NCI-H2107 (cell line): ENCODE measurements at regions not wholly inside any gene's neighbourhood (a gene's known extent, or its start where the extent isn't known, plus 50 kb on each side); places are given as distances from the start of the nearest gene placed in this dataset.
"Not testable (repeated sequence)": the region's sequence is repeated elsewhere in the genome, so short reads cannot be mapped to it uniquely, and the experiment has no call there.

ENCODE experiments used
- DNase-seq: peaks from one replicate; lab custom pipeline; 2025; lab: John Stamatoyannopoulos, UW

GRCh38 chr7:10779465-10780399 lies 193.9 kb upstream of the PHF14 start:
- DNase-seq = no peak

GRCh38 chr7:10780400-10780747 lies 193.3 kb upstream of the PHF14 start:
- no peak for DNase-seq

GRCh38 chr7:10786976-10787375 lies 186.7 kb upstream of the PHF14 start:
- not testable (repeated sequence) for DNase-seq

- no peak for DNase-seq
Measured at GRCh38 chr7:10789170-10789569, 184.5 kb upstream of the PHF14 start.

- no peak for DNase-seq
Measured at GRCh38 chr7:10790910-10791309, 182.8 kb upstream of the PHF14 start.

- DNase-seq = no peak
Measured at GRCh38 chr7:10793995-10794775, 179.5 kb upstream of the PHF14 start.

- no peak for DNase-seq
Measured at GRCh38 chr7:10797157-10797556, 176.5 kb upstream of the PHF14 start.

- no peak for DNase-seq
Measured at GRCh38 chr7:10798044-10798443, 175.6 kb upstream of the PHF14 start.

GRCh38 chr7:10799475-10799874 lies 174.2 kb upstream of the PHF14 start:
- no peak for DNase-seq

- no peak for DNase-seq
Measured at GRCh38 chr7:10802011-10802410, 171.7 kb upstream of the PHF14 start.

GRCh38 chr7:10802526-10802925 lies 171.1 kb upstream of the PHF14 start:
- DNase-seq = no peak

- no peak for DNase-seq
Measured at GRCh38 chr7:10803720-10804119, 170.0 kb upstream of the PHF14 start.

GRCh38 chr7:10804770-10805169 lies 168.9 kb upstream of the PHF14 start:
- no peak for DNase-seq

GRCh38 chr7:10815546-10815945 lies 158.1 kb upstream of the PHF14 start:
- DNase-seq = no peak

- no peak for DNase-seq
Measured at GRCh38 chr7:10821156-10821555, 152.5 kb upstream of the PHF14 start.

- no peak for DNase-seq
Measured at GRCh38 chr7:10824154-10824553, 149.5 kb upstream of the PHF14 start.

- no peak for DNase-seq
Measured at GRCh38 chr7:10838228-10838627, 135.4 kb upstream of the PHF14 start.

- no peak for DNase-seq
Measured at GRCh38 chr7:10845225-10845624, 128.4 kb upstream of the PHF14 start.

GRCh38 chr7:10855583-10855982 lies 118.1 kb upstream of the PHF14 start:
- DNase-seq = no peak

- no peak for DNase-seq
Measured at GRCh38 chr7:10860516-10860915, 113.2 kb upstream of the PHF14 start.

GRCh38 chr7:10863476-10863875 lies 110.2 kb upstream of the PHF14 start:
- no peak for DNase-seq

- DNase-seq = no peak
Measured at GRCh38 chr7:10874666-10875065, 99.0 kb upstream of the PHF14 start.

GRCh38 chr7:10875080-10875479 lies 98.6 kb upstream of the PHF14 start:
- no peak for DNase-seq
